Keratinocyte (primary cell): ENCODE measurements at regions not wholly inside any gene's neighbourhood (a gene's known extent, or its start where the extent isn't known, plus 50 kb on each side); places are given as distances from the start of the nearest gene placed in this dataset.

Experiments used
- DNase-seq: peaks from one replicate; pipeline ENCODE4 v3.0.0-alpha.2; 2011; ENCODE audit warnings: low read depth, missing footprints, low spot score
- FAIRE-seq: peaks from 2 replicates; lab custom pipeline; 2011; peaks lifted over from hg19 to GRCh38; lab: Jason Lieb, UNC
- H2AFZ ChIP-seq: 2 replicates; pipeline ENCODE4 v1.6.0; 2012; ENCODE audit warnings: low read length, control low read depth, inconsistent platforms; ENCODE audit not compliant: control insufficient read depth
- H3K27ac ChIP-seq: 2 replicates; pipeline ENCODE4 v1.5.1; 2011; ENCODE audit warnings: low read length; ENCODE audit not compliant: control insufficient read depth, insufficient read depth
- H3K27me3 ChIP-seq: 3 replicates; pipeline ENCODE4 v1.6.0; 2011; ENCODE audit warnings: low read length; ENCODE audit not compliant: control insufficient read depth, insufficient read depth; ENCODE audit errors: extremely low read depth
- H3K36me3 ChIP-seq, 2 experiments: 2 replicates in 1 of 2; 3 replicates in 1 of 2; pipeline ENCODE4 v1.5.1; 2011; ENCODE audit warnings: low read length in 2 of 2, mild to moderate bottlenecking in 1 of 2; ENCODE audit not compliant: control insufficient read depth in 2 of 2, insufficient read depth in 2 of 2; ENCODE audit errors: extremely low read depth in 1 of 2
- H3K4me1 ChIP-seq: 3 replicates; pipeline ENCODE4 v1.5.1; 2011; ENCODE audit warnings: low read length; ENCODE audit not compliant: control insufficient read depth, insufficient read depth; ENCODE audit errors: extremely low read depth
- H3K4me2 ChIP-seq: 3 replicates; pipeline ENCODE4 v1.6.0; 2011; ENCODE audit warnings: low read depth, low read length; ENCODE audit not compliant: control insufficient read depth, insufficient read depth; ENCODE audit errors: extremely low read depth
- H3K4me3 ChIP-seq, 3 experiments: fragments of 200-600 bp in 1 of 3; sonication (generic) in 1 of 3; 2 replicates in 2 of 3; 3 replicates in 1 of 3; pipeline ENCODE4 v1.5.1; 2011 to 2016; ENCODE audit warnings: low read length in 3 of 3, mild to moderate bottlenecking in 3 of 3, control low read depth in 2 of 3, inconsistent platforms in 1 of 3, low read depth in 1 of 3, mixed read lengths in 1 of 3, mixed run types in 1 of 3, moderate library complexity in 1 of 3; ENCODE audit not compliant: control insufficient read depth in 2 of 3, insufficient read depth in 2 of 3; ENCODE audit errors: extremely low read depth in 1 of 3
- H3K79me2 ChIP-seq: 2 replicates; pipeline ENCODE4 v1.6.0; 2012; ENCODE audit warnings: low read length; ENCODE audit not compliant: control insufficient read depth, insufficient read depth
- H3K9ac ChIP-seq: 3 replicates; pipeline ENCODE4 v1.6.0; 2011; ENCODE audit warnings: low read length; ENCODE audit not compliant: control insufficient read depth, insufficient read depth; ENCODE audit errors: extremely low read depth
- H3K9me1 ChIP-seq: 3 replicates; pipeline ENCODE4 v1.6.0; 2011; ENCODE audit warnings: low read length; ENCODE audit not compliant: control insufficient read depth, insufficient read depth; ENCODE audit errors: extremely low read depth
- H3K9me3 ChIP-seq: 2 replicates; pipeline ENCODE4 v1.5.1; 2012; ENCODE audit warnings: low read depth, low read length; ENCODE audit not compliant: control insufficient read depth
- H4K20me1 ChIP-seq: 3 replicates; pipeline ENCODE4 v1.6.0; 2011; ENCODE audit warnings: low read length; ENCODE audit not compliant: control insufficient read depth, insufficient read depth; ENCODE audit errors: extremely low read depth
- EZH2 ChIP-seq: IDR thresholded peaks from one replicate; pipeline ENCODE4 v1.6.1; 2012; ENCODE audit warnings: inconsistent platforms, mild to moderate bottlenecking, low read length, moderate library complexity
- dilution Hi-C: fragments of 300-500 bp; cut with MboI; formaldehyde crosslinking; loops from one replicate; pipeline ENCODE4 v1.7.0; 2020; ENCODE audit warnings: low sequenced_read_pairs; ENCODE audit not compliant: extremely low pct_ligation_motif_present
- TF ChIP-seq, protein P1 (sequence below), 3 experiments: IDR thresholded peaks in 1 of 3; conservative IDR thresholded peaks in 1 of 3; optimal IDR thresholded peaks in 1 of 3; 2 replicates in 2 of 3; 3 replicates in 1 of 3; pipeline versions ENCODE3 to v1.5.1; 2011; ENCODE audit warnings: low read length in 3 of 3, mild to moderate bottlenecking in 3 of 3, moderate library complexity in 2 of 3, control low read depth in 1 of 3, inconsistent platforms in 1 of 3; ENCODE audit not compliant: insufficient read depth in 2 of 3; ENCODE audit errors: extremely low read depth in 1 of 3

DNA sequence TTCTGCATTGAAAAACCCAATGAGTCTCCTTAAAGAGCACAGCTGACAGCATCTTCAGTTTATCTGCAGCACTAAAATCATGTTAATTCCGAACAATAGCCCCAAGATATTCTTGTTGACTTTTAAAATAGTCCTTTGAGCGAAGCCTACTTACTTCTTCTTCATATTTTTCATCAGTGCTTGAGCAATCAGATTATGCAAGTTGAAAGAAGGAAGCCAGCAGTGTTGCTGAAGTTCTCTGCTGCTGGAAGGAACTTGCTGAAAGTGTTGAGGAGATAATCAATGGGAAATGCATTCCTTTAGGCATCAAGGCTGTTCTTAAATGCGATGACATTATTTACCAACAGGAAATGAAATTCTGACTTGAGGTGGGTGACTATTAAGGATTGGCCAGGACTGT, 105.9 kb upstream of the SNTG2 start:
- H3K4me3 ChIP-seq: no peak overlapping the region
- no peak overlapping the region for H3K27ac ChIP-seq
- H3K36me3 ChIP-seq: no peaks in the 10 kb centered on the region
- TF ChIP-seq, protein P1, sequence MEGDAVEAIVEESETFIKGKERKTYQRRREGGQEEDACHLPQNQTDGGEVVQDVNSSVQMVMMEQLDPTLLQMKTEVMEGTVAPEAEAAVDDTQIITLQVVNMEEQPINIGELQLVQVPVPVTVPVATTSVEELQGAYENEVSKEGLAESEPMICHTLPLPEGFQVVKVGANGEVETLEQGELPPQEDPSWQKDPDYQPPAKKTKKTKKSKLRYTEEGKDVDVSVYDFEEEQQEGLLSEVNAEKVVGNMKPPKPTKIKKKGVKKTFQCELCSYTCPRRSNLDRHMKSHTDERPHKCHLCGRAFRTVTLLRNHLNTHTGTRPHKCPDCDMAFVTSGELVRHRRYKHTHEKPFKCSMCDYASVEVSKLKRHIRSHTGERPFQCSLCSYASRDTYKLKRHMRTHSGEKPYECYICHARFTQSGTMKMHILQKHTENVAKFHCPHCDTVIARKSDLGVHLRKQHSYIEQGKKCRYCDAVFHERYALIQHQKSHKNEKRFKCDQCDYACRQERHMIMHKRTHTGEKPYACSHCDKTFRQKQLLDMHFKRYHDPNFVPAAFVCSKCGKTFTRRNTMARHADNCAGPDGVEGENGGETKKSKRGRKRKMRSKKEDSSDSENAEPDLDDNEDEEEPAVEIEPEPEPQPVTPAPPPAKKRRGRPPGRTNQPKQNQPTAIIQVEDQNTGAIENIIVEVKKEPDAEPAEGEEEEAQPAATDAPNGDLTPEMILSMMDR (optimal IDR thresholded peaks at IDR 0.05 in 1 of 3, IDR thresholded peaks at IDR 0.05 in 1 of 3, conservative IDR thresholded peaks at IDR 0.05 in 1 of 3; ENCODE audit: extremely low read depth in 1 of 3, insufficient read depth in 2 of 3, low read length in 3 of 3): no peak
- no peak for TF ChIP-seq EZH2
- no peak overlapping the region for H2AFZ ChIP-seq
- no peaks in the 10 kb centered on the region for H3K4me1 ChIP-seq
- no peaks in the 10 kb centered on the region for H3K79me2 ChIP-seq
- peaks cover 8% of the 10 kb centered on the region for H3K9me3 ChIP-seq
- no peaks in the 10 kb centered on the region for H3K27me3 ChIP-seq
- H3K9me1 ChIP-seq: no peaks in the 10 kb centered on the region
- H3K4me2 ChIP-seq: no peak overlapping the region
- no peak overlapping the region for H3K9ac ChIP-seq
- DNase-seq: no peak
- H4K20me1 ChIP-seq: no peaks in the 10 kb centered on the region
- no peak for FAIRE-seq
- dilution Hi-C loops: no loop called here

- FAIRE-seq (no peak), DNase-seq (no peak)
- no peaks in the 10 kb centered on the region for H3K4me1 ChIP-seq
- H3K4me2 ChIP-seq: no peak overlapping the region
- no peaks in the 10 kb centered on the region for H4K20me1 ChIP-seq
- peaks cover 4% of the 10 kb centered on the region for H3K9me3 ChIP-seq
- H2AFZ ChIP-seq: no peak overlapping the region
- H3K27me3 ChIP-seq: no peaks in the 10 kb centered on the region
- no peak overlapping the region for H3K4me3 ChIP-seq
- no peaks in the 10 kb centered on the region for H3K9me1 ChIP-seq
- no peak overlapping the region for H3K27ac ChIP-seq
- dilution Hi-C loops: no loop called here
- no peaks in the 10 kb centered on the region for H3K79me2 ChIP-seq
- H3K9ac ChIP-seq: no peak overlapping the region
- TF ChIP-seq, protein P1 (optimal IDR thresholded peaks at IDR 0.05 in 1 of 3, IDR thresholded peaks at IDR 0.05 in 1 of 3, conservative IDR thresholded peaks at IDR 0.05 in 1 of 3; ENCODE audit: extremely low read depth in 1 of 3, insufficient read depth in 2 of 3, low read length in 3 of 3): no peak
- TF ChIP-seq EZH2: no peak
- no peaks in the 10 kb centered on the region for H3K36me3 ChIP-seq
Observed at GRCh38 chr2:842151-842803, 108.4 kb upstream of the SNTG2 start.
